ENCODE measurements at regions not wholly inside any gene's neighbourhood (a gene's known extent, or its start where the extent isn't known, plus 50 kb on each side); places are given as distances from the start of the nearest gene placed in this dataset.
"Not testable (repeated sequence)": the region's sequence is repeated elsewhere in the genome, so short reads cannot be mapped to it uniquely, and the experiment has no call there.

DNA sequence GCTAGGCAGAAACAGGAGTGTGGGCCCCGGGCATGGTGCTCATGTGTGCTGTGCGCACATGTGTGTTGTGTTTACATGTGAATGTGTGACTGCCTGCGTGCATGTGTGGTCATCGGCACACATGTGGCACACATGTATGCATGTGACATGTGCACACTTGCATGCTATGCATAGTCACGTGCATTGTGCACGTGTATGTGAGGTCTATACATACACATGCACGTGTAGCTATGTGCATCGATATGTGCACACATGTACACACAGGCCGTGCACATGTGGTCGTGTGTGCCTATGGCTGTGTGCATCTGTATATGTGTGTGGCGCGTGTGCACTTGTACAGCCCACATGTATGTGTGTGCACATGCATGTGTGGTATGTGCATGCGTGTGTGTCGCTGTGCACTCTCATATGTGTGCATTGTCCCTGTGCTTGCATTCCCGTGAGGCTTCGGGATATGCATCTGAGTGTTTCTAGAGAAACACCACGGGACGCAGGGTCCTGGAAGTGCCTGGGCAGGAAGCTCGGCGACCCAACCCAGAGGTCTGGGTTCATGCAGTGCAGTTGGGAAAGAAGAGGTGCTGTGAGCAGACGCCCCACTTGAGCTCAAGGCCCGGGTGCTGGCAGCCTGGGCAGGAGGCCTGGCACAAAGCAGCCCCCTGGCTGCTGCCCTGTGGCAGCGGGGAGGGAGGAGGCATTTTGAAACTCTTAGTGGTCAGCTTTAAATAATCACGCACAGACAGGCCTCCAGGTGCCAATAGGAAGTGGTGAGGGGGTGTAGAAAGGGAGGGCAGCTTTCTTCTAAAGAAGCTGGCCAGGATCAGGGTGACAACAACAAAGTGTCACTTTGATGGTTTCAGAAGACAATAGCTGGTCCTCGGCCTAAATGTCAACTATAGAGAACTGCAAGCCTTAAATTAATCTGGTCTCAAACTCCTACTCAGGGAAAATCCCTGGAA lies 410.0 kb upstream of the MGMT start:
- Mint-ChIP-seq H3K27me3 (ENCODE audit: low read depth) (peaks cover 2% of the 10 kb centered on the region), H3K4me3 (no peak overlapping the region), H3K9me3 (no peaks in the 10 kb centered on the region), H3K4me1 (ENCODE audit: low read depth) (peaks cover 27% of the 10 kb centered on the region), H3K36me3 (ENCODE audit: insufficient read depth) (no peaks in the 10 kb centered on the region)
- no peak for ATAC-seq
- DNase-seq = no peak

DNA sequence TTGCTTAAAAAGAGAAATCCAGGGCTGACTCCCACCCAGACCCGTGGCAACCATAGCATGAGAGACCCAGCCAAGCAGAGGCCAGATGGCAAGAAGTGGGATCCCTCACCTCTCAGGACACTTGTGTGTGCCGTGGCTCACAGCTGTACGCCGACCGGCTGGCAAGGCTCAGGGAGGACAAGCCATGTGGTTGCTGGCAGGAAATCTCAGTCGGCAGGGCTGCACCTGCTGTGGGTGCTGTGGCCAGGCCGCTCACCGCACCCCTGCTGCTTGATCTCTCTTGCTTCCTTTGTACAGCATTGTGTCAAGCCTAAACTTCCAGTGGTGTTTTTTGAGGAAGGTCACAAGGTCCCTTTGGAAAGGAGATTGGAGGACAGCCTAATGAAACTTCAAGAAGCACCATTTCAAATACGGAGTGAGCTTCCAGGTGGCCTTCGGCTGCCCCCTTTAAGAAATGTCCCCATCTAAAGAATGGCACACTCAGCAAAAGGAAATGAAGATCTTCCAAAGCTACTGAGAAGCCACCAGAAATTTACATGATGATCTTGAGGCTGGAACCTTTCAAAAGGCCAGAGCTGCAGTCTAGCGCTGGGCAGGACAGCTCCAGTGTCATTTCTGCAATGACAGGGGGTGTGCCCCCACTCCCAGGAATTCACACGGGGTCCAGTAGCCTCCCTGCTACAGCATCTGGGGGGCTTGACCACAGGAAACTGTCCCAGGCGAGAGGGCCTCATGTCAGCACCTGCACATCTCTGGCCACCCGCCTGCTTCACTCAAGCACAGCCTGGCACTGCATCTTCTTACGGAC lies 409.0 kb upstream of the MGMT start:
- Mint-ChIP-seq H3K9me3 (no peaks in the 10 kb centered on the region), H3K4me1 (ENCODE audit: low read depth) (peaks cover 27% of the 10 kb centered on the region), H3K4me3 (peak overlapping the region; percentile 13), H3K36me3 (ENCODE audit: insufficient read depth) (no peaks in the 10 kb centered on the region), H3K27me3 (ENCODE audit: low read depth) (peaks cover 2% of the 10 kb centered on the region)
- ATAC-seq (peak; percentile 50 to 71), DNase-seq (no peak)

DNA sequence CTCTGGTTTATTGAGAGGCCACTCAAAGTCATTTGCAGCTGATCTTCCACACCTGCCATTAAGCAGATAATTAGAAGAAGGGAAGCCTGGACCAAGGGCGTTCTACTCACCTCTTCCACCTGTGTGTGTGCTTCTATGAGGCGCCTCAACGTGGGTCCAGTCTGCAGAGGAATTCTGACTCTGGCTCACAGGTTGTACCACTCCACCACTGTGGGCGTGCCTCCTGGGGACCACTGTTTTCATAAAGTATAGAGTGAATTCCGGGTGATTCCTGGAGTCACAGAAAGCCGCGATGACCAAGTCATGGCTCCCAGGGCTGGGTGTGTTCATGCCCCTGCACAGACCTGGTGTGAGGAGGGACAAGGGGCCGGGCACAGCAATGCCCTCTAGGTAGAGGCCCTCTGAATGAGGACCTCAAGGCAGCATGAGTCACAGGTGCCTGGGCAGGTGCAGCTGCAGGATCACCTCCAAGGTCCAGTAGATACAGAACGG lies 408.3 kb upstream of the MGMT start:
- no peak for ATAC-seq
- Mint-ChIP-seq H3K4me3 (no peak overlapping the region), H3K4me1 (ENCODE audit: low read depth) (peaks cover 27% of the 10 kb centered on the region), H3K36me3 (ENCODE audit: insufficient read depth) (no peaks in the 10 kb centered on the region), H3K27me3 (ENCODE audit: low read depth) (peaks cover 2% of the 10 kb centered on the region), H3K9me3 (no peaks in the 10 kb centered on the region)
- DNase-seq = no peak

DNA sequence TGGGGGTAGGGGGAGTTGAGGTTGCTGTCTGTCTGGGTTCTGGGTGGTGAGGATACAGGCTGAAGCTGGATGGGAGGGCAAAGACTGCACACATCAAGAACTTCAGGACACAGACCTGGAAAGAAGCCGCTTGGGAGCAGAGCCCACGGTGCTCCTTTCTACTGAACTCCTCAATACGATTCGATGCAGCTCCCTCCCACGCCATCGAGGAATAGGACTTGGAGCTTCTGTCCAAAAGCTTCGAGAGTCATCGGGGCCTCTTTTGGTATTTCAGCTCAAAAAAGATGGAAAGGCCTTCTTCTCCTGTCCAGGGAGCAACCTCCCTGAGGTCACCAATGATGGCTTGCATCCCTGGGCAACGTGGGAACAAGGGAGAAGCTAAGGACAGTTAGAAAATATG lies 407.1 kb upstream of the MGMT start:
- Mint-ChIP-seq H3K36me3 (ENCODE audit: insufficient read depth) (no peaks in the 10 kb centered on the region), H3K4me3 (no peak overlapping the region), H3K4me1 (ENCODE audit: low read depth) (peaks cover 27% of the 10 kb centered on the region), H3K9me3 (no peaks in the 10 kb centered on the region), H3K27me3 (ENCODE audit: low read depth) (peaks cover 2% of the 10 kb centered on the region)
- DNase-seq (no peak), ATAC-seq (no peak)

DNA sequence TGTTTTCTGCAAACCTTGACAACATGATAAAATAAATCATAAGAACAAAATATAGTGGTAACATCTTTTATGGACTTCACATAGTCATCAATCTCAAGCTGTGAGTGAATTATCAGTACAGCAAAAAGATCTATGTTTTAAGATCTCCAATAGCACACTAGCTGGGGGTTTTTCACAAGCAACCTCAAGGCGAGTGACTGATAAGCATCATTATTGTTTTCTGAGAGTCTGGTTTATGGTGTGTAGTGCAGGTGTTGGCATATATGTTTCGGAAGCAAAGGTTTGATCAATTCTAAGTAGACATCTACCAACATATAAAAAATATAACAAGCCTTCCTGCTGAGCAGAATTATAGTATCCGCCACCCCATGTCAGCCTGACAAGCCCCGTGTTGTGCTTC lies 403.8 kb upstream of the MGMT start:
- no peak for ATAC-seq
- peaks cover 7% of the 10 kb centered on the region for H3K27me3 Mint-ChIP-seq (ENCODE audit: low read depth)
- H3K4me1 Mint-ChIP-seq (ENCODE audit: low read depth) = peaks cover 11% of the 10 kb centered on the region
- no peak overlapping the region for H3K4me3 Mint-ChIP-seq
- H3K9me3 Mint-ChIP-seq = no peaks in the 10 kb centered on the region
- DNase-seq = no peak
- H3K36me3 Mint-ChIP-seq (ENCODE audit: insufficient read depth) = no peaks in the 10 kb centered on the region

DNA sequence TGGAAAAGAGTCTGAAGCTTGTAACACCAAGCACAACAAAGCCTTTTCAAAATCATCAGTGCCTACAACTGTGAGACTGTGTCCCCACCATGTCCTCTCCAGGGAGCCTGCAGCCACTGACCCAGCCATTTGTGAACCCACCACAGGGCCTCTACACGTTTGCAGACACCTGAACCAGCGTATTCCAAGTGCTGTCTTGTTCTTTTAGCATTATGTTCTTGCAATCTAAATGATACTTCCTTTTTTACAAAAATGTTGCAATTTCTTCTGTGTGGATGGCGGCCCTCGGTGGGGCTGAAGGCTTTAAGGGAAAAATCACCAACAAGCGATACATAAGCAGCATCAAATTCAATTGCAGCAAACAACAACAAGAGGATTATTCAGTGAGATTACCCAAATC lies 403.2 kb upstream of the MGMT start:
- Mint-ChIP-seq H3K9me3 (no peaks in the 10 kb centered on the region), H3K27me3 (ENCODE audit: low read depth) (peaks cover 7% of the 10 kb centered on the region), H3K36me3 (ENCODE audit: insufficient read depth) (no peaks in the 10 kb centered on the region), H3K4me3 (no peak overlapping the region), H3K4me1 (ENCODE audit: low read depth) (peaks cover 5% of the 10 kb centered on the region)
- DNase-seq (no peak), ATAC-seq (no peak)

DNA sequence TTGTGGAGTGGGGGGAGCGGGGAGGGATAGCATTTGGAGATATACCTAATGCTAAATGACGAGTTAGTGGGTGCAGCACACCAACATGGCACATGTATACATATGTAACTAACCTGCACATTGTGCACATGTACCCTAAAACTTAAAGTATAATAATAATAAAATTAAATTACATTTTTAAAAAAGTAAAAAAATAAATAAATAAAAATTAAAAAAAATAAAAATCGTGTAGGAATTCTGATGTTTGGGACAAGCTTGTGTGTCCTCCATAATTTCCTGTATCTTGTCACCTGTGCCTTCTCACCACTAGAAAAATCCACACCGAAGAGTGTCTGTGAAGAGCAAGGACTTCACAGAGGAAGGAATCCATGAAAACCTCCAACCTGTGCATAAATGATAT lies 400.5 kb upstream of the MGMT start:
- not testable (repeated sequence) for H3K27me3 Mint-ChIP-seq (ENCODE audit: low read depth); ATAC-seq; H3K36me3 Mint-ChIP-seq (ENCODE audit: insufficient read depth); H3K4me3 Mint-ChIP-seq; H3K4me1 Mint-ChIP-seq (ENCODE audit: low read depth); H3K9me3 Mint-ChIP-seq; DNase-seq

GRCh38 chr10:129071411-129071810 lies 395.6 kb upstream of the MGMT start:
- H3K9me3 Mint-ChIP-seq; H3K27me3 Mint-ChIP-seq (ENCODE audit: low read depth); H3K4me3 Mint-ChIP-seq; H3K4me1 Mint-ChIP-seq (ENCODE audit: low read depth); DNase-seq; ATAC-seq; H3K36me3 Mint-ChIP-seq (ENCODE audit: insufficient read depth): not testable (repeated sequence)

- H3K36me3 Mint-ChIP-seq (ENCODE audit: insufficient read depth) = no peaks in the 10 kb centered on the region
- H3K4me3 Mint-ChIP-seq = no peak overlapping the region
- H3K9me3 Mint-ChIP-seq = no peaks in the 10 kb centered on the region
- DNase-seq (no peak), ATAC-seq (no peak)
- no peaks in the 10 kb centered on the region for H3K27me3 Mint-ChIP-seq (ENCODE audit: low read depth)
- peaks cover 2% of the 10 kb centered on the region for H3K4me1 Mint-ChIP-seq (ENCODE audit: low read depth)
Measured at GRCh38 chr10:129074939-129075338, 392.1 kb upstream of the MGMT start.

DNA sequence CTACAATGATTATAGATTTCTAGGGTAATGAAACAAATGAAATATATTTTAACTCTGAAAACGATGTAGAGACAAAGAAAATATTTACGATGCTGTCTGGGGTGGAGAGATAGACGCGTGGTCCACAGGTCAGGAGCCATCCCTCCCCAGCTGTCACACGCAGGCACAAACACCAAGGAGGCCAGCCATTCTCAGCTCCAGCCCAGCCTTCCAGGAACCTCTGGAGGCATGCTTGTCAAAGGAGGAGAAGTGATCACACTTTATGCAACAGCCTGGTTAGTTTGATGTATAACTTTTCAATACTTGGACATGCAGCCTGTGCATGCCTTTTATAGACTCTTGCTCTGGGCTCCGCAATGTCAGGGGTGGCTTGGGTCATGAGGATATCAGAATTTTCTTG lies 391.5 kb upstream of the MGMT start:
- H3K4me1 Mint-ChIP-seq (ENCODE audit: low read depth) = peaks cover 2% of the 10 kb centered on the region
- DNase-seq = no peak
- ATAC-seq = no peak
- no peak overlapping the region for H3K4me3 Mint-ChIP-seq
- H3K9me3 Mint-ChIP-seq = peaks cover 6% of the 10 kb centered on the region
- H3K27me3 Mint-ChIP-seq (ENCODE audit: low read depth) = no peaks in the 10 kb centered on the region
- H3K36me3 Mint-ChIP-seq (ENCODE audit: insufficient read depth) = no peaks in the 10 kb centered on the region

DNA sequence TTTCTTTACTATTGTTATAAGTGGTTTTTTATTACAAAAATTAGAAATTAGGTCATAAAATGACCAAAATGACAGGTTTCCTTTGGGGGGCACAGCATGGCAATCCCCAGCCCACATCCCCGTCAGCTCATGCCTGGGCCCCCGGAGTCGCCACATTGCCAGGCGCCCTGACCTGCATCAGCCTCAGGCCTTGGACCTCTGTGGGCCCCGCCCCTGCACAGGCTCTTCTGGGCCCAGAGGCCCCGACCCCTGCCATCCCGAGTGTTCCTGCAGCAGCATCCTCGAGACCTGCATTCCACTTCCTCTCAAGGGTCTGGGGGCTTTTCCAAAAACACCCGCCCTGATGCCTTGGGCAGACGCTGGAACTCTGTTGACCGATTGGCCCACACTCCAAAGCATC lies 391.1 kb upstream of the MGMT start:
- DNase-seq = no peak
- no peak for ATAC-seq
- H3K36me3 Mint-ChIP-seq (ENCODE audit: insufficient read depth) = no peaks in the 10 kb centered on the region
- peaks cover 10% of the 10 kb centered on the region for H3K9me3 Mint-ChIP-seq
- peaks cover 2% of the 10 kb centered on the region for H3K4me1 Mint-ChIP-seq (ENCODE audit: low read depth)
- no peak overlapping the region for H3K4me3 Mint-ChIP-seq
- no peaks in the 10 kb centered on the region for H3K27me3 Mint-ChIP-seq (ENCODE audit: low read depth)

DNA sequence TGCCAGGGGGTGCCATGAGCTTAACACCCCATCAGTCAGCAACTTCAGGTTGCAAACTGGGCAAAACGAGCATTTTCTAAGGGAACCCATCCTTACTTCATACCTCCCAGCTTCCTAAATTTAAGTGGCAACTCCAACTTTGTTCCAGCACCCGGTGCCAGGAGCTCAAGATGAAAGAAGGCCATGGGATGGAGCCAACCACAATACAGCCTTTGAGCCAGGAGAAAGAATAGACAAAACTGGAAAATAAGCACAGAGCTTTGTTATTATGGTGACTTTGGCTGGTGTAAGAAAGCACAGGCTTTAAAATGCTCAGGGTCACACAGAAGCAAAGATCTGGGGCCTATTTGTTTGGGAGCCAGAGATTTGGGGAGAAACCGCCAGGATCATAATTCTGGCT lies 388.7 kb upstream of the MGMT start:
- Mint-ChIP-seq H3K4me1 (ENCODE audit: low read depth) (peaks cover 2% of the 10 kb centered on the region), H3K9me3 (peaks cover 14% of the 10 kb centered on the region), H3K4me3 (no peak overlapping the region), H3K36me3 (ENCODE audit: insufficient read depth) (no peaks in the 10 kb centered on the region), H3K27me3 (ENCODE audit: low read depth) (no peaks in the 10 kb centered on the region)
- ATAC-seq (no peak), DNase-seq (no peak)

GRCh38 chr10:129078746-129079145 lies 388.3 kb upstream of the MGMT start:
- Mint-ChIP-seq H3K4me3 (no peak overlapping the region), H3K4me1 (ENCODE audit: low read depth) (peaks cover 2% of the 10 kb centered on the region), H3K27me3 (ENCODE audit: low read depth) (no peaks in the 10 kb centered on the region), H3K36me3 (ENCODE audit: insufficient read depth) (no peaks in the 10 kb centered on the region), H3K9me3 (peaks cover 14% of the 10 kb centered on the region)
- ATAC-seq (no peak), DNase-seq (no peak)

DNA sequence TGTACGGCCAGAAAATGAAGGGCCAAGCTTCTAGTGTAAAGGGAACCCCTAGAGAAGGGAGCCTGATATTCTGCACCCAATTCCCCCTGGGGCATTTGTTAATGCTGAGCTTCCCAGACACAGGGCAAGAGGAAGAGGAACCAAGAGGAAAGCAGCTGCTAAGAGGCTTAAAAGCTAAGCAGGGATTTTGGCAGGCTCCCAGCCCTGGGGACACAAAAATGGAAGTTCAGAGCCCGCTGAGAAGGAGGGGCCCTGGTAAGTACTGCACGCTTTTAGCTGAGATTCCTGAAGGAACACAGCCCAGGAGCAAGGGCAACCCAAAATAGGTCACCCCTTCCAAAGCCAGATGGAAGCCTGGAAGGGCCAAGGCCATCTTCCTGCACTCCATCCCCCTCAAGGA lies 387.3 kb upstream of the MGMT start:
- Mint-ChIP-seq H3K4me3 (no peak overlapping the region), H3K27me3 (ENCODE audit: low read depth) (no peaks in the 10 kb centered on the region), H3K36me3 (ENCODE audit: insufficient read depth) (no peaks in the 10 kb centered on the region), H3K9me3 (peaks cover 14% of the 10 kb centered on the region), H3K4me1 (ENCODE audit: low read depth) (no peaks in the 10 kb centered on the region)
- ATAC-seq (no peak), DNase-seq (no peak)

- no peak for DNase-seq
- Mint-ChIP-seq H3K4me1 (ENCODE audit: low read depth) (no peaks in the 10 kb centered on the region), H3K36me3 (ENCODE audit: insufficient read depth) (no peaks in the 10 kb centered on the region), H3K27me3 (ENCODE audit: low read depth) (no peaks in the 10 kb centered on the region), H3K9me3 (peaks cover 5% of the 10 kb centered on the region), H3K4me3 (no peak overlapping the region)
- ATAC-seq = no peak
Measured at GRCh38 chr10:129085811-129086210, 381.2 kb upstream of the MGMT start.
